H9 (cell line): ENCODE measurements at regions not wholly inside any gene's neighbourhood (a gene's known extent, or its start where the extent isn't known, plus 50 kb on each side); places are given as distances from the start of the nearest gene placed in this dataset.

Experiments
- DNase-seq: peaks from one replicate; pipeline ENCODE4 v3.0.0-alpha.2; 2017
- H2AFZ ChIP-seq: one replicate; pipeline ENCODE4 v1.6.1; 2013; ENCODE audit warnings: mild to moderate bottlenecking, low read length, control low read depth, moderate library complexity
- H2AK5ac ChIP-seq: 2 replicates; pipeline ENCODE4 v1.6.1; 2013; ENCODE audit warnings: low read length, control low read depth, mixed read lengths; ENCODE audit not compliant: insufficient read length
- H2BK120ac ChIP-seq: one replicate; pipeline ENCODE4 v1.6.1; 2013; ENCODE audit warnings: low read depth, mild to moderate bottlenecking, low read length, control low read depth, inconsistent platforms; ENCODE audit not compliant: poor library complexity, severe bottlenecking
- H2BK12ac ChIP-seq: 2 replicates; pipeline ENCODE4 v1.6.1; 2013; ENCODE audit warnings: low read length, control low read depth, mixed read lengths, low read depth; ENCODE audit not compliant: insufficient read length
- H2BK15ac ChIP-seq: 2 replicates; pipeline ENCODE4 v1.6.1; 2013; ENCODE audit warnings: low read depth, low read length, control low read depth
- H2BK20ac ChIP-seq: one replicate; pipeline ENCODE4 v1.6.1; 2013; ENCODE audit warnings: low read depth, mild to moderate bottlenecking, low read length, control low read depth, inconsistent platforms; ENCODE audit not compliant: poor library complexity, severe bottlenecking
- H2BK5ac ChIP-seq: 2 replicates; pipeline ENCODE4 v1.6.1; 2013; ENCODE audit warnings: low read length, control low read depth, mixed read lengths; ENCODE audit not compliant: insufficient read length
- H3K14ac ChIP-seq: 2 replicates; pipeline ENCODE4 v1.6.1; 2013; ENCODE audit warnings: low read length, control low read depth; ENCODE audit not compliant: insufficient read depth
- H3K18ac ChIP-seq: 2 replicates; pipeline ENCODE4 v1.6.1; 2013; ENCODE audit warnings: low read depth, mild to moderate bottlenecking, mixed read lengths, low read length, control low read depth; ENCODE audit not compliant: insufficient read length
- H3K23ac ChIP-seq: 2 replicates; pipeline ENCODE4 v1.6.1; 2013; ENCODE audit warnings: low read length, control low read depth, mixed read lengths, low read depth; ENCODE audit not compliant: insufficient read length
- H3K23me2 ChIP-seq: 2 replicates; pipeline ENCODE4 v1.6.1; 2013; ENCODE audit warnings: low read depth, mild to moderate bottlenecking, mixed read lengths, low read length, control low read depth; ENCODE audit not compliant: insufficient read length, poor library complexity, severe bottlenecking
- H3K27ac ChIP-seq: 2 replicates; pipeline ENCODE4 v1.5.1; 2013; ENCODE audit warnings: low read length, control low read depth, mixed read lengths, low read depth; ENCODE audit not compliant: insufficient read length
- H3K27me3 ChIP-seq: 2 replicates; pipeline ENCODE4 v1.6.1; 2013; ENCODE audit warnings: low read length, control low read depth, inconsistent platforms; ENCODE audit not compliant: insufficient read depth
- H3K4ac ChIP-seq: 2 replicates; pipeline ENCODE4 v1.6.1; 2013; ENCODE audit warnings: low read depth, mild to moderate bottlenecking, control low read depth, inconsistent platforms, low read length, moderate library complexity
- H3K4me1 ChIP-seq: 2 replicates; pipeline ENCODE4 v1.6.1; 2013; ENCODE audit warnings: low read length, control low read depth, inconsistent platforms; ENCODE audit not compliant: insufficient read depth
- H3K4me2 ChIP-seq: 2 replicates; pipeline ENCODE4 v1.6.1; 2013; ENCODE audit warnings: low read length, control low read depth, mixed read lengths; ENCODE audit not compliant: insufficient read length, insufficient read depth
- H3K56ac ChIP-seq: 2 replicates; pipeline ENCODE4 v1.6.1; 2013; ENCODE audit warnings: low read depth, mild to moderate bottlenecking, mixed read lengths, low read length, control low read depth; ENCODE audit not compliant: insufficient read length
- H3K79me1 ChIP-seq: 2 replicates; pipeline ENCODE4 v1.6.1; 2013; ENCODE audit warnings: low read depth, mild to moderate bottlenecking, moderate library complexity, low read length, control low read depth, inconsistent platforms; ENCODE audit not compliant: insufficient read depth, poor library complexity, severe bottlenecking
- H3K79me2 ChIP-seq: 2 replicates; pipeline ENCODE4 v1.6.1; 2013; ENCODE audit warnings: low read length, control low read depth, inconsistent platforms; ENCODE audit not compliant: insufficient read depth
- H3K9ac ChIP-seq: 2 replicates; pipeline ENCODE4 v1.6.1; 2013; ENCODE audit warnings: low read length, control low read depth, mixed read lengths; ENCODE audit not compliant: insufficient read length; ENCODE audit errors: extremely low read depth
- H3K9me3 ChIP-seq: one replicate; pipeline ENCODE4 v1.6.1; 2013; ENCODE audit warnings: low read depth, low read length, inconsistent platforms; ENCODE audit not compliant: control insufficient read depth
- H3T11ph ChIP-seq: one replicate; pipeline ENCODE4 v1.6.1; 2013; ENCODE audit warnings: mild to moderate bottlenecking, low read length, control low read depth, inconsistent platforms
- H4K20me1 ChIP-seq: one replicate; pipeline ENCODE4 v1.6.1; 2013; ENCODE audit not compliant: control insufficient read depth, insufficient read length, insufficient read depth
- H4K5ac ChIP-seq: 2 replicates; pipeline ENCODE4 v1.6.1; 2013; ENCODE audit warnings: low read depth, mild to moderate bottlenecking, mixed read lengths, low read length, control low read depth; ENCODE audit not compliant: insufficient read length
- H4K8ac ChIP-seq: replicated peaks from 2 replicates; pipeline ENCODE4 v1.6.1; 2013; ENCODE audit warnings: low read length, control low read depth, mixed read lengths, low read depth; ENCODE audit not compliant: insufficient read length
- H4K91ac ChIP-seq: 2 replicates; pipeline ENCODE4 v1.6.1; 2013; ENCODE audit warnings: low read depth, mild to moderate bottlenecking, moderate library complexity, mixed read lengths, low read length, control low read depth; ENCODE audit not compliant: insufficient read length
- H3K27ac Mint-ChIP-seq, 3 experiments: 2 replicates in 2 of 3; 3 replicates in 1 of 3; pipeline ENCODE4 v1.8.0; 2020 to 2021; ENCODE audit warnings: mixed read lengths in 3 of 3, mild to moderate bottlenecking in 1 of 3, moderate library complexity in 1 of 3
- H3K27me3 Mint-ChIP-seq: 2 replicates; pipeline ENCODE4 v1.8.0; 2021; ENCODE audit warnings: low read depth, mild to moderate bottlenecking, moderate library complexity, mixed read lengths
- H3K36me3 Mint-ChIP-seq, 3 experiments: 2 replicates in 2 of 3; 3 replicates in 1 of 3; pipeline ENCODE4 v1.8.0; 2020 to 2021; ENCODE audit warnings: low read depth in 3 of 3, mixed read lengths in 3 of 3; ENCODE audit not compliant: insufficient read depth in 1 of 3
- H3K4me1 Mint-ChIP-seq, 2 experiments: 2 replicates each; pipeline ENCODE4 v1.8.0; 2020; ENCODE audit warnings: mixed read lengths in 2 of 2
- H3K4me3 Mint-ChIP-seq, 2 experiments: 2 replicates in 1 of 2; 3 replicates in 1 of 2; pipeline ENCODE4 v1.8.0; 2020 to 2021; ENCODE audit warnings: mild to moderate bottlenecking in 2 of 2, mixed read lengths in 2 of 2, moderate library complexity in 1 of 2
- H3K9me3 Mint-ChIP-seq, 2 experiments: 2 replicates in 1 of 2; 3 replicates in 1 of 2; pipeline ENCODE4 v1.8.0; 2020; ENCODE audit warnings: mild to moderate bottlenecking in 2 of 2, mixed read lengths in 2 of 2, moderate library complexity in 1 of 2
- WGBS: extraction: QIAGEN DNeasy Blood & Tissue Kit; methylation state at CpG from one replicate; pipeline ENCODE4 v1.1.7; 2013; ENCODE audit warnings: missing lambda C conversion rate, low lambda C conversion rate, mixed read lengths; ENCODE audit not compliant: insufficient read length; ENCODE audit errors: extremely low coverage; 5-methylcytosine and 5-hydroxymethylcytosine counted together
- TF ChIP-seq, protein P1 (sequence below): fragments of 200-600 bp; sonication (generic); conservative IDR thresholded peaks from 3 replicates; pipeline ENCODE4 v1.8.0; 2021; ENCODE audit warnings: antibody characterized with exemption, mild to moderate bottlenecking

DNA sequence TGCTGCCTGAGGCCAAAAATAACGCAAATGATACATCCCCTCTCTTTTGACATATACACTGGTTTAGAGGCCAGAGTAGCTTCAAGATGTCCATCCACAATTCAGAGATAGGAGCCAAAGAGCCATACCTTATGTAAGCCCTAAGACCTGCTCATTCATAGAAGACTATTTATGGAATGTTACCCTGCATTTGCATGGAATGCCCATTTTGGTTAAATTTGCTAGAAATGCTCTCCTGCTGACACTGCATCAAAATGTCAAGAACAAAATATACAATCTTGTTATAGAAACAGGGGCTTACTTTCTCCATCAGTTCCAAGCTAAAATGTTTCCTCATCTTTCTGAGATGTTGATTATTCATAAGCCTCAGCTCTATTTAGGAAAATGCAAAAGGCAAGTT lies 183.3 kb upstream of the CDKN3 start:
- no peak overlapping the region for H3K4me2 ChIP-seq
- peaks cover under 1% of the 10 kb centered on the region; the same call in 1 of the 2 replicates for H3K27me3 ChIP-seq
- H3K18ac ChIP-seq = no peak overlapping the region
- H3K23ac ChIP-seq = no peak overlapping the region
- Mint-ChIP-seq H3K27me3 (no peaks in the 10 kb centered on the region), H3K4me3 (no peak overlapping the region), H3K4me1 (peaks cover 0 to 8% of the 10 kb centered on the region in 2 experiments; a peak in 2 of 4 replicates), H3K36me3 (no peaks in the 10 kb centered on the region), H3K9me3 (peaks cover 0 to 2% of the 10 kb centered on the region in 2 experiments; a peak in 2 of 5 replicates), H3K27ac (no peak overlapping the region)
- H2BK5ac ChIP-seq = no peak overlapping the region
- WGBS = no CpG with 5 or more reads among the region's 1 CpG
- H2AFZ ChIP-seq = no peak overlapping the region
- H3K79me2 ChIP-seq = no peaks in the 10 kb centered on the region
- H3K4me1 ChIP-seq = no peaks in the 10 kb centered on the region
- no peak overlapping the region for H3T11ph ChIP-seq
- DNase-seq = no peak
- no peak overlapping the region for H4K8ac ChIP-seq
- no peak overlapping the region for H2BK20ac ChIP-seq
- H3K14ac ChIP-seq = no peak overlapping the region
- H3K4ac ChIP-seq = no peak overlapping the region
- TF ChIP-seq, protein P1, sequence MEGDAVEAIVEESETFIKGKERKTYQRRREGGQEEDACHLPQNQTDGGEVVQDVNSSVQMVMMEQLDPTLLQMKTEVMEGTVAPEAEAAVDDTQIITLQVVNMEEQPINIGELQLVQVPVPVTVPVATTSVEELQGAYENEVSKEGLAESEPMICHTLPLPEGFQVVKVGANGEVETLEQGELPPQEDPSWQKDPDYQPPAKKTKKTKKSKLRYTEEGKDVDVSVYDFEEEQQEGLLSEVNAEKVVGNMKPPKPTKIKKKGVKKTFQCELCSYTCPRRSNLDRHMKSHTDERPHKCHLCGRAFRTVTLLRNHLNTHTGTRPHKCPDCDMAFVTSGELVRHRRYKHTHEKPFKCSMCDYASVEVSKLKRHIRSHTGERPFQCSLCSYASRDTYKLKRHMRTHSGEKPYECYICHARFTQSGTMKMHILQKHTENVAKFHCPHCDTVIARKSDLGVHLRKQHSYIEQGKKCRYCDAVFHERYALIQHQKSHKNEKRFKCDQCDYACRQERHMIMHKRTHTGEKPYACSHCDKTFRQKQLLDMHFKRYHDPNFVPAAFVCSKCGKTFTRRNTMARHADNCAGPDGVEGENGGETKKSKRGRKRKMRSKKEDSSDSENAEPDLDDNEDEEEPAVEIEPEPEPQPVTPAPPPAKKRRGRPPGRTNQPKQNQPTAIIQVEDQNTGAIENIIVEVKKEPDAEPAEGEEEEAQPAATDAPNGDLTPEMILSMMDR = no peak
- no peak overlapping the region for H2AK5ac ChIP-seq
- H3K9ac ChIP-seq = no peak overlapping the region
- no peak overlapping the region for H3K27ac ChIP-seq
- H3K23me2 ChIP-seq = no peaks in the 10 kb centered on the region
- no peaks in the 10 kb centered on the region for H4K20me1 ChIP-seq
- no peak overlapping the region for H4K5ac ChIP-seq
- no peak overlapping the region for H2BK120ac ChIP-seq
- no peak overlapping the region for H3K56ac ChIP-seq
- H3K9me3 ChIP-seq = no peaks in the 10 kb centered on the region
- H3K79me1 ChIP-seq = no peaks in the 10 kb centered on the region
- H2BK15ac ChIP-seq = no peak overlapping the region
- no peak overlapping the region for H2BK12ac ChIP-seq
- H4K91ac ChIP-seq = no peak overlapping the region
